Stomach (tissue), 8 donors: ENCODE measurements at regions not wholly inside any gene's neighbourhood (a gene's known extent, or its start where the extent isn't known, plus 50 kb on each side); places are given as distances from the start of the nearest gene placed in this dataset.

ENCODE experiments used
- DNase-seq, 2 donors: peaks; one replicate each; pipeline versions ENCODE4 v3.0.0 to v3.0.0-alpha.2; 2013 to 2019
- H3K27ac ChIP-seq, 5 donors: fragments of 200-600 bp in 4 of 5; sonication (generic) in 4 of 5; one replicate each; pipeline ENCODE4 v1.5.1; 2013 to 2019; ENCODE audit warnings: mild to moderate bottlenecking in 1 of 5, moderate library complexity in 1 of 5
- H3K27me3 ChIP-seq, 3 donors: fragments of 200-600 bp; sonication (generic); one replicate each; pipeline ENCODE4 v1.5.1; 2017 to 2019; ENCODE audit warnings: mixed run types in 1 of 3
- H3K36me3 ChIP-seq, 4 donors: fragments of 200-600 bp; sonication (generic); 1 replicate in 3 of 4; 2 replicates in 1 of 4; pipeline ENCODE4 v1.5.1; 2016 to 2019
- H3K4me1 ChIP-seq, 4 donors: fragments of 200-600 bp; sonication (generic); one replicate each; pipeline ENCODE4 v1.5.1; 2016 to 2019
- H3K4me3 ChIP-seq, 4 donors: fragments of 200-600 bp; sonication (generic) in 3 of 4; one replicate each; pipeline ENCODE4 v1.5.1; 2016 to 2019; ENCODE audit warnings: mild to moderate bottlenecking in 1 of 4
- H3K9me3 ChIP-seq, 4 donors: fragments of 200-600 bp; sonication (generic); one replicate each; pipeline ENCODE4 v1.5.1; 2016 to 2019
- EP300 ChIP-seq: sonication (generic); formaldehyde crosslinking; IDR thresholded peaks from one replicate; pipeline ENCODE4 v1.6.1; 2017; ENCODE audit warnings: antibody characterized with exemption
- POLR2AphosphoS5 ChIP-seq, 3 donors: sonication (generic); formaldehyde crosslinking; IDR thresholded peaks; one replicate each; pipeline ENCODE4 v1.6.1; 2016; ENCODE audit warnings: antibody characterized with exemption in 3 of 3
- WGBS, 5 donors: extraction: QIAGEN DNeasy Blood & Tissue Kit in 3 of 5; methylation state at CpG; one replicate each; pipeline versions ENCODE4 v1.1.5 to v1.1.7; 2013 to 2018; 5-methylcytosine and 5-hydroxymethylcytosine counted together
- intact Hi-C: fragments of 100-400 bp; cut with DNase I; formaldehyde crosslinking; loops from one replicate; pipeline ENCODE4 v1.15.1; 2023; ENCODE audit warnings: low total_unique reads
- TF ChIP-seq, protein P1 (sequence below), 7 experiments: fragments of 450-650 bp in 4 of 7; fragments of 200-600 bp in 3 of 7; sonication (generic) in 3 of 7; IDR thresholded peaks; one replicate each; pipeline ENCODE4 v1.5.1; 2016 to 2019; ENCODE audit warnings: antibody characterized with exemption in 7 of 7, control low read depth in 2 of 7, mild to moderate bottlenecking in 1 of 7
- donor health status: healthy with polysubstance abuse.
- donor health status: Bipolar disorder and iron deficiency.
- donor health status: healthy.

DNA sequence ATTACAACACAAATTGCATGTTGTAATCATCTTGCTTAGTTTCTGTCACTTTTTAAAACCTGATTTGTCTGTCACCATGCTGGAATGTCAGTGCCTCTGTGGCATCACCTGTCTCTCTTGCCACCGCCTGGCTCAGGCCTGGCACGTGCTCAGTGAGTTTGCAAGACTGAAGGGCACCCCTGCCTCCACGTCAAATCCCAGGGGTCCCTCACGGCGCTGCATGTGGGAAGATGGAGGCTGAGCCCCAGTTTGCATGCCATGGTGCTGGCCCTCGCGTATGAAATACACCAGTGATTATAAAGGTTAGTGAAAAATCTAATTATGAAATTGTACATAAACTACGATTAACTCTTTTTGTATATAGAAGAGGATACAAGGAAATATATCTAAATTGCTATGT lies 51.9 kb upstream of the VIPR2 start:
- Histone ChIP-seq H3K4me1 (peaks cover 0 to 21% (median 9%) of the 10 kb centered on the region in 4 donors), H3K4me3 (no peak overlapping the region), H3K27ac (peak overlapping the region in 2 of 5 donors; percentile 40 to 54), H3K36me3 (no peaks in the 10 kb centered on the region), H3K27me3 (no peaks in the 10 kb centered on the region), H3K9me3 (no peaks in the 10 kb centered on the region)
- WGBS, 5 donors: 86 to 91% (median 90%) methylated on average over 8 of the region's 8 CpGs
- TF ChIP-seq, protein P1, sequence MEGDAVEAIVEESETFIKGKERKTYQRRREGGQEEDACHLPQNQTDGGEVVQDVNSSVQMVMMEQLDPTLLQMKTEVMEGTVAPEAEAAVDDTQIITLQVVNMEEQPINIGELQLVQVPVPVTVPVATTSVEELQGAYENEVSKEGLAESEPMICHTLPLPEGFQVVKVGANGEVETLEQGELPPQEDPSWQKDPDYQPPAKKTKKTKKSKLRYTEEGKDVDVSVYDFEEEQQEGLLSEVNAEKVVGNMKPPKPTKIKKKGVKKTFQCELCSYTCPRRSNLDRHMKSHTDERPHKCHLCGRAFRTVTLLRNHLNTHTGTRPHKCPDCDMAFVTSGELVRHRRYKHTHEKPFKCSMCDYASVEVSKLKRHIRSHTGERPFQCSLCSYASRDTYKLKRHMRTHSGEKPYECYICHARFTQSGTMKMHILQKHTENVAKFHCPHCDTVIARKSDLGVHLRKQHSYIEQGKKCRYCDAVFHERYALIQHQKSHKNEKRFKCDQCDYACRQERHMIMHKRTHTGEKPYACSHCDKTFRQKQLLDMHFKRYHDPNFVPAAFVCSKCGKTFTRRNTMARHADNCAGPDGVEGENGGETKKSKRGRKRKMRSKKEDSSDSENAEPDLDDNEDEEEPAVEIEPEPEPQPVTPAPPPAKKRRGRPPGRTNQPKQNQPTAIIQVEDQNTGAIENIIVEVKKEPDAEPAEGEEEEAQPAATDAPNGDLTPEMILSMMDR (IDR thresholded peaks at IDR 0.05): no peak
- intact Hi-C loops: no loop called here
- no peak for DNase-seq

DNA sequence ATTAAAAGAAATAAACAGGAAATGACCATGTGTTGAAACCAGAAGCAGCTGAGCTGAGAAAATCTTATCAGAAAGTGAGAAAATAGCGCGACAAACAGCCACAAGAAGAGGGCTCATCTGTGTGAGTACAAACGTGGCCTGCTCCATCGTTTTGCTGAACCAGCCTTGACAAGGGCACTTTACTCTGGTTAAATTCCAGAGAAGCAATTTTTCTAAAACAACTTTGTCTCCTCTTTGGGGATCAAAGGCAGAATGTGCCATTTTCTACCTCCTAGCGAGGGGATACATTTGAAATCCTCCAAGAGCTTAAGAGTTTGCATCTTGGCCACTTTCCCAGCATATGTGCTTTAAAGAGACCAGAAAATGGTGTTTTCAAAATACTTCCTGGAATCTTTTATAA lies 51.3 kb upstream of the VIPR2 start:
- peak in 1 of 2 donors; percentile 36 for DNase-seq
- WGBS, 5 donors: 49 to 55% (median 54%) methylated on average over 5 of the region's 5 CpGs
- Histone ChIP-seq H3K27ac (no peak overlapping the region), H3K27me3 (no peaks in the 10 kb centered on the region), H3K4me3 (no peak overlapping the region), H3K36me3 (no peaks in the 10 kb centered on the region), H3K4me1 (peaks cover 0 to 21% (median 9%) of the 10 kb centered on the region in 4 donors), H3K9me3 (no peaks in the 10 kb centered on the region)
- no peak for TF ChIP-seq POLR2AphosphoS5 (IDR thresholded peaks at IDR 0.05)
- TF ChIP-seq EP300: no peak
- intact Hi-C loops: no loop called here
